ENCODE measurements at regions not wholly inside any gene's neighbourhood (a gene's known extent, or its start where the extent isn't known, plus 50 kb on each side); places are given as distances from the start of the nearest gene placed in this dataset.

GRCh38 chr14:62234849-62235248 lies 472.6 kb downstream of the SNAPC1 start:
- TF ChIP-seq CTCF (IDR thresholded peaks at IDR 0.05) (no peak), POLR2A (IDR thresholded peaks at IDR 0.05) (no peak)

Measured in heart left ventricle (tissue), 13 donors.